HFF-Myc (cell line): ENCODE measurements at regions not wholly inside any gene's neighbourhood (a gene's known extent, or its start where the extent isn't known, plus 50 kb on each side); places are given as distances from the start of the nearest gene placed in this dataset.

Experiments
- DNase-seq: peaks from one replicate; pipeline ENCODE4 v3.0.0-alpha.2; 2011; ENCODE audit warnings: low read depth; ENCODE audit errors: extremely low read depth
- H3K4me3 ChIP-seq: replicated peaks from 2 replicates; pipeline ENCODE4 v1.5.1; 2011; ENCODE audit warnings: low read depth, mild to moderate bottlenecking, control low read depth, low read length
- TF ChIP-seq, protein P1 (sequence below): IDR thresholded peaks from 2 replicates; pipeline ENCODE4 v1.5.1; 2012; ENCODE audit warnings: mild to moderate bottlenecking, low read depth, low read length, control low read depth; ENCODE audit errors: missing control alignments

- H3K4me3 ChIP-seq = no peak overlapping the region
- TF ChIP-seq, protein P1, sequence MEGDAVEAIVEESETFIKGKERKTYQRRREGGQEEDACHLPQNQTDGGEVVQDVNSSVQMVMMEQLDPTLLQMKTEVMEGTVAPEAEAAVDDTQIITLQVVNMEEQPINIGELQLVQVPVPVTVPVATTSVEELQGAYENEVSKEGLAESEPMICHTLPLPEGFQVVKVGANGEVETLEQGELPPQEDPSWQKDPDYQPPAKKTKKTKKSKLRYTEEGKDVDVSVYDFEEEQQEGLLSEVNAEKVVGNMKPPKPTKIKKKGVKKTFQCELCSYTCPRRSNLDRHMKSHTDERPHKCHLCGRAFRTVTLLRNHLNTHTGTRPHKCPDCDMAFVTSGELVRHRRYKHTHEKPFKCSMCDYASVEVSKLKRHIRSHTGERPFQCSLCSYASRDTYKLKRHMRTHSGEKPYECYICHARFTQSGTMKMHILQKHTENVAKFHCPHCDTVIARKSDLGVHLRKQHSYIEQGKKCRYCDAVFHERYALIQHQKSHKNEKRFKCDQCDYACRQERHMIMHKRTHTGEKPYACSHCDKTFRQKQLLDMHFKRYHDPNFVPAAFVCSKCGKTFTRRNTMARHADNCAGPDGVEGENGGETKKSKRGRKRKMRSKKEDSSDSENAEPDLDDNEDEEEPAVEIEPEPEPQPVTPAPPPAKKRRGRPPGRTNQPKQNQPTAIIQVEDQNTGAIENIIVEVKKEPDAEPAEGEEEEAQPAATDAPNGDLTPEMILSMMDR = no peak
- DNase-seq = no peak
These were observed 513.9 kb upstream of the ZWINT start for GRCh38 chr10:56874950-56875349.

- TF ChIP-seq, protein P1 = no peak
- H3K4me3 ChIP-seq = no peak overlapping the region
- DNase-seq = no peak
These were observed 510.2 kb upstream of the ZWINT start for GRCh38 chr10:56871160-56871668.

DNA sequence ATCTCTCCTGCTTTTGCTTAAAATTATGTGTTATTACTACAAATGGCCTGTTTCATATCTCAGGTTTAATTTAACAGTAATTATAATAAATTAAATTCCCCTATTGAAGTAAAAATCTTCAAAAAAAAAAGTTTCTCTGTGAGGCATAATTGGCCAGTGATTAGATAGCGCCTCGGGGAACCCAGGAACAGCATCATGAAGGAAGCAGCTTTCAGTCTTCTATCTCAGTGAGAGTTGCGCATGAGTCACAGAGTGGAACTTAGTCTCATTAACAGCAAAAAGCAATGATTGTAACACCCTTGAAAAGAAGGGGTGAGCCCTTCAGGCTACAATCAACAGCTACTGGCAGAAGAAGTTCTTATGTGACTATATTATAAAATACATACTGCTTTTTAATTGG is 506.2 kb upstream of the ZWINT start:
- TF ChIP-seq, protein P1 = no peak
- no peak overlapping the region for H3K4me3 ChIP-seq
- no peak for DNase-seq

- H3K4me3 ChIP-seq = no peak overlapping the region
- TF ChIP-seq, protein P1 = no peak
- no peak for DNase-seq
These were observed 495.5 kb upstream of the ZWINT start for GRCh38 chr10:56856569-56856968.

- TF ChIP-seq, protein P1 = no peak
- no peak overlapping the region for H3K4me3 ChIP-seq
- no peak for DNase-seq
These were observed 484.0 kb upstream of the ZWINT start for GRCh38 chr10:56844978-56845529.

DNA sequence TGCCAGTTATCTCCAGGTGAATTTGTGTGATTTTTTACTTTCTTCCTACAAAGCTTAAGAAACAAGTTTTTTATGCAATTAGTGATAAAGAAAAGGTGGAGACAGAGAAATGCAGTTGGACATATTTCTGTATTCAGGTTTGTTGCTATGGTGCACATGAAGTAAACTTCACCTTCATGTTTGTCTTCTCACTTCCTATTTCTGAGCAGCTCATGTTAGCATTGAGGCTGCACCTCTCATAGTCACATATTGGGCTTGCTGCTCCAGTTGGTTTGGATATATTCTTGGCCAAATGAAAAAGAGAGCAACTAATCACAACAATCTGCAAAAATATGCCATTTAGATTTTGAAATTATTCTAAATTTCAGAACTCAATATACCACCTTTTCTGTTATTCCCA is 475.6 kb upstream of the ZWINT start:
- no peak for DNase-seq
- H3K4me3 ChIP-seq = no peak overlapping the region
- TF ChIP-seq, protein P1 = no peak

GRCh38 chr10:56831681-56832080 is 470.6 kb upstream of the ZWINT start:
- TF ChIP-seq, protein P1 = no peak
- no peak for DNase-seq
- H3K4me3 ChIP-seq = no peak overlapping the region
